Retina (tissue), 1 donor: ENCODE measurements at regions not wholly inside any gene's neighbourhood (a gene's known extent, or its start where the extent isn't known, plus 50 kb on each side); places are given as distances from the start of the nearest gene placed in this dataset.
"Not testable (repeated sequence)": the region's sequence is repeated elsewhere in the genome, so short reads cannot be mapped to it uniquely, and the experiment has no call there.

Experiments
- DNase-seq: peaks from one replicate; pipeline ENCODE4 v3.0.0-alpha.2; 2016

- no peak for DNase-seq
Observed at GRCh38 chr5:68679041-68679440, 414.8 kb upstream of the SLC30A5 start.

GRCh38 chr5:68680366-68680765 is 413.4 kb upstream of the SLC30A5 start:
- DNase-seq = no peak

- DNase-seq = no peak
Observed at GRCh38 chr5:68681929-68682328, 411.9 kb upstream of the SLC30A5 start.

- no peak for DNase-seq
Observed at GRCh38 chr5:68682400-68683160, 411.2 kb upstream of the SLC30A5 start.

GRCh38 chr5:68683632-68684036 is 410.2 kb upstream of the SLC30A5 start:
- no peak for DNase-seq

GRCh38 chr5:68685863-68686262 is 408.0 kb upstream of the SLC30A5 start:
- DNase-seq = no peak

- no peak for DNase-seq
Observed at GRCh38 chr5:68688547-68688946, 405.3 kb upstream of the SLC30A5 start.

- no peak for DNase-seq
Observed at GRCh38 chr5:68689010-68689409, 404.8 kb upstream of the SLC30A5 start.

- DNase-seq = not testable (repeated sequence)
Observed at GRCh38 chr5:68691874-68692273, 401.9 kb upstream of the SLC30A5 start.

- DNase-seq = no peak
Observed at GRCh38 chr5:68698025-68698940, 395.5 kb upstream of the SLC30A5 start.

GRCh38 chr5:68699966-68700365 is 393.8 kb upstream of the SLC30A5 start:
- DNase-seq = no peak

- DNase-seq = no peak
Observed at GRCh38 chr5:68707575-68707974, 386.2 kb upstream of the SLC30A5 start.

GRCh38 chr5:68708156-68708841 is 385.5 kb upstream of the SLC30A5 start:
- no peak for DNase-seq

- no peak for DNase-seq
Observed at GRCh38 chr5:68708842-68709170, 385.0 kb upstream of the SLC30A5 start.

- peak; percentile 20 for DNase-seq
Observed at GRCh38 chr5:68709239-68709638, 384.6 kb upstream of the SLC30A5 start.

- no peak for DNase-seq
Observed at GRCh38 chr5:68710514-68710913, 383.3 kb upstream of the SLC30A5 start.

- no peak for DNase-seq
Observed at GRCh38 chr5:68711293-68712200, 382.3 kb upstream of the SLC30A5 start.

- no peak for DNase-seq
Observed at GRCh38 chr5:68714810-68715209, 379.0 kb upstream of the SLC30A5 start.

GRCh38 chr5:68720884-68721610 is 372.8 kb upstream of the SLC30A5 start:
- no peak for DNase-seq

GRCh38 chr5:68722357-68722756 is 371.5 kb upstream of the SLC30A5 start:
- no peak for DNase-seq

GRCh38 chr5:68725905-68726683 is 367.7 kb upstream of the SLC30A5 start:
- no peak for DNase-seq
